Left renal pelvis (tissue), 4 donors: ENCODE measurements at regions not wholly inside any gene's neighbourhood (a gene's known extent, or its start where the extent isn't known, plus 50 kb on each side); places are given as distances from the start of the nearest gene placed in this dataset.
A peak's percentile ranks its signal among the peaks of the same experiment; 100 is the strongest.
"Not testable (repeated sequence)": the region's sequence is repeated elsewhere in the genome, so short reads cannot be mapped to it uniquely, and the experiment has no call there.

Source experiments
- DNase-seq, 4 donors: peaks; one replicate each; pipeline ENCODE4 v3.0.0-alpha.2; 2013; ENCODE audit warnings: low read depth in 4 of 4, low spot score in 3 of 4

- no peak for DNase-seq
These were observed 92.2 kb upstream of the TRABD2B start for GRCh38 chr1:48089356-48089891.

GRCh38 chr1:48084826-48085225, 87.6 kb upstream of the TRABD2B start:
- DNase-seq: no peak

- DNase-seq: peak in 1 of 4 donors; percentile 66
These were observed 85.2 kb upstream of the TRABD2B start for GRCh38 chr1:48082271-48082962.

- DNase-seq: no peak
These were observed 83.4 kb upstream of the TRABD2B start for GRCh38 chr1:48080331-48081255.

GRCh38 chr1:48079096-48079495, 81.9 kb upstream of the TRABD2B start:
- no peak for DNase-seq

- peak in 1 of 4 donors; percentile 60 for DNase-seq
These were observed 80.6 kb upstream of the TRABD2B start for GRCh38 chr1:48077795-48078222.

- no peak for DNase-seq
These were observed 78.8 kb upstream of the TRABD2B start for GRCh38 chr1:48076017-48076416.

- DNase-seq: no peak
These were observed 76.8 kb upstream of the TRABD2B start for GRCh38 chr1:48073798-48074530.

- no peak for DNase-seq
These were observed 74.3 kb upstream of the TRABD2B start for GRCh38 chr1:48071513-48071912.

- DNase-seq: no peak
These were observed 73.2 kb upstream of the TRABD2B start for GRCh38 chr1:48070396-48070750.

- DNase-seq: no peak
These were observed 72.6 kb upstream of the TRABD2B start for GRCh38 chr1:48069662-48070395.

- no peak for DNase-seq
These were observed 71.0 kb upstream of the TRABD2B start for GRCh38 chr1:48068206-48068605.

GRCh38 chr1:48066936-48067335, 69.8 kb upstream of the TRABD2B start:
- no peak for DNase-seq

- not testable (repeated sequence) for DNase-seq
These were observed 67.5 kb upstream of the TRABD2B start for GRCh38 chr1:48064693-48065092.

- DNase-seq: no peak
These were observed 65.2 kb upstream of the TRABD2B start for GRCh38 chr1:48062353-48062752.

GRCh38 chr1:48061162-48062136, 64.3 kb upstream of the TRABD2B start:
- no peak for DNase-seq

GRCh38 chr1:48059289-48059688, 62.1 kb upstream of the TRABD2B start:
- DNase-seq: no peak

GRCh38 chr1:48058135-48059025, 61.2 kb upstream of the TRABD2B start:
- no peak for DNase-seq
